GM23248 (cell line): ENCODE measurements at regions not wholly inside any gene's neighbourhood (a gene's known extent, or its start where the extent isn't known, plus 50 kb on each side); places are given as distances from the start of the nearest gene placed in this dataset.
A peak's percentile ranks its signal among the peaks of the same experiment; 100 is the strongest.

Experiments
- DNase-seq: peaks from one replicate; pipeline ENCODE4 v3.0.0-alpha.2; 2015
- H2AFZ ChIP-seq: fragments of 200-600 bp; sonication (generic); 2 replicates; pipeline ENCODE4 v1.6.1; 2016; ENCODE audit warnings: antibody characterized with exemption
- H3F3A ChIP-seq: fragments of 200-600 bp; sonication (generic); 2 replicates; pipeline ENCODE4 v1.6.1; 2016; ENCODE audit warnings: mild to moderate bottlenecking, antibody characterized with exemption, mixed run types; ENCODE audit not compliant: insufficient read depth
- H3K27ac ChIP-seq: fragments of 200-600 bp; sonication (generic); 2 replicates; pipeline ENCODE4 v1.5.1; 2016; ENCODE audit warnings: mild to moderate bottlenecking
- H3K27me3 ChIP-seq: fragments of 200-600 bp; sonication (generic); replicated peaks from 2 replicates; pipeline ENCODE4 v1.6.1; 2016; ENCODE audit warnings: mild to moderate bottlenecking; ENCODE audit not compliant: insufficient read depth
- H3K36me3 ChIP-seq: fragments of 200-600 bp; sonication (generic); 2 replicates; pipeline ENCODE4 v1.6.1; 2016; ENCODE audit warnings: low read depth, mild to moderate bottlenecking
- H3K4me1 ChIP-seq: fragments of 200-600 bp; sonication (generic); 2 replicates; pipeline ENCODE4 v1.6.1; 2016; ENCODE audit warnings: mild to moderate bottlenecking; ENCODE audit not compliant: insufficient read depth
- H3K4me2 ChIP-seq: fragments of 200-600 bp; sonication (generic); one replicate; pipeline ENCODE4 v1.6.1; 2016; ENCODE audit warnings: mild to moderate bottlenecking; ENCODE audit not compliant: unreplicated experiment
- H3K4me3 ChIP-seq: fragments of 200-600 bp; sonication (generic); 2 replicates; pipeline ENCODE4 v1.5.1; 2016; ENCODE audit warnings: mild to moderate bottlenecking
- H3K79me2 ChIP-seq: fragments of 200-600 bp; sonication (generic); 2 replicates; pipeline ENCODE4 v1.6.1; 2016; ENCODE audit warnings: mild to moderate bottlenecking; ENCODE audit not compliant: insufficient read depth
- H3K9ac ChIP-seq: fragments of 200-600 bp; sonication (generic); 2 replicates; pipeline ENCODE4 v1.6.1; 2016; ENCODE audit warnings: mild to moderate bottlenecking
- H3K9me2 ChIP-seq: fragments of 200-600 bp; sonication (generic); 2 replicates; pipeline ENCODE4 v1.6.1; 2016; ENCODE audit warnings: mixed run types, mild to moderate bottlenecking, moderate library complexity; ENCODE audit not compliant: insufficient read depth
- H3K9me3 ChIP-seq: fragments of 200-600 bp; sonication (generic); one replicate; pipeline ENCODE4 v1.6.1; 2017; ENCODE audit warnings: low read depth
- H4K20me1 ChIP-seq: fragments of 200-600 bp; sonication (generic); 2 replicates; pipeline ENCODE4 v1.6.0; 2016; ENCODE audit not compliant: insufficient read depth
- EZH2 ChIP-seq: fragments of 200-600 bp; sonication (generic); IDR thresholded peaks from 2 replicates; pipeline ENCODE4 v1.6.1; 2018; ENCODE audit warnings: antibody characterized with exemption, mild to moderate bottlenecking; ENCODE audit not compliant: insufficient read depth, poor library complexity, severe bottlenecking
- EZH2phosphoT487 ChIP-seq: fragments of 200-600 bp; sonication (generic); IDR thresholded peaks from 2 replicates; pipeline ENCODE4 v1.6.1; 2018; ENCODE audit warnings: antibody characterized with exemption, moderate library complexity, mild to moderate bottlenecking, low read depth; ENCODE audit not compliant: insufficient read depth
- WGBS, 2 experiments: methylation state at CpG; one replicate each; pipeline ENCODE4 v1.1.6; 2015 to 2017; ENCODE audit warnings: low lambda C conversion rate in 2 of 2, low coverage in 1 of 2; ENCODE audit errors: missing lambda C conversion rate in 2 of 2; 5-methylcytosine and 5-hydroxymethylcytosine counted together
- in situ Hi-C: fragments of 300-500 bp; cut with MboI; formaldehyde crosslinking; loops from 2 replicates; pipeline ENCODE4 v1.15.0; 2020

DNA sequence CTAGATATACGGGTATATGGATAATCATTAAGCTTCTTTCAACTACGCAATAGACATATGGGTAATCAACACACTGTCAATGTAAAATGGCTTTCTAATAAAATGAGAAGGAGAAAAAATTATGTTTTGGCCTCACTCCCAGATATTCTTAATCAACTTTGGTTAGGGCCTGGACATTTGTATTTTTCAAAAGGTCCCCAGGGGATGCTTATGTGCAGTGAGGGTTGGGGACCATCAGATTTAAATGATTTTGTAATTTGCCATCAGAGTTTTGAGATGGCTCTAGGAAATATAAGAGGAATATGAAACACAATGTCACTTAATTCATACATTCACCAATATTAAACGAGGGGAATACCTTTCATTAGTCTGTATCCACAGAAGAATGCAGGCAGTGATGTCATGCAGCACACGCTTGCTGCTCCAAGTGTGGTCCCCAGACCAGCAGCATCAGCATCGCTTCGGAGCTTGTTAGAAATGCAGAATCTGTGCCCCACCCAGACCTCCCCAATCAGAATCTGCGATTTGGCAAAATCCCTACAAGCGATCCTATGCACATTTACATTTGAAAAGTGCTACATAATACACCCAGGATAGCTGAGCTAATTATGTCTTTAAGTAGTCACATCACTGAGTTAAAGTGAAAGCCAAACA is 75.1 kb downstream of the INHBA start:
- 88% methylated on average over 8 of the region's 8 CpGs for WGBS, 2 experiments

DNA sequence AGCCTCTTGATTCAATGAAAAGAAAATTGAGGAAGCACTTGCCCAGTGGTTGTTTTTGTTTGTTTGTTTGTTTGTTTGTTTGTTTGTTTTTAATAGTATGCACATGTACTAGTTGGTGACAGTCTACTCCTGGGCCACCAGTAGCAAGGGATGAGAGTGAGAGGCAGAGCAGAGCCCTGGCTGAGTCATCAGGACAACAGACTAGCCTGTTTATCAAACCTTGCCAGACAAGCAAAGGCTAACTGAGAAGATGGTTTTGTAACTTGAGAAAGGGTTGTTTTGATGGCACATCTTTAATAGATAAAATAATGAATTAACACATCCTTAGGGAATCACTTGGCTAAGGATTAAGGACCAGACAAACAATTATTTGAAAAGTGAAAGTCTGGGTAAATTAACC is 78.1 kb downstream of the INHBA start:
- DNase-seq = peak; percentile 60
- Histone ChIP-seq H3K9ac (no peak overlapping the region), H3K79me2 (no peaks in the 10 kb centered on the region), H3F3A (peaks cover 16% of the 10 kb centered on the region; the same call in 1 of the 2 replicates), H3K36me3 (no peaks in the 10 kb centered on the region), H3K9me3 (no peaks in the 10 kb centered on the region), H3K4me2 (no peak overlapping the region), H3K9me2 (no peaks in the 10 kb centered on the region), H2AFZ (no peak overlapping the region), H3K4me1 (peaks cover 15% of the 10 kb centered on the region), H3K4me3 (no peak overlapping the region), H3K27me3 (no peaks in the 10 kb centered on the region), H3K27ac (no peak overlapping the region), H4K20me1 (no peaks in the 10 kb centered on the region)
- TF ChIP-seq EZH2 = no peak
- in situ Hi-C loops = no loop called here

More for the DNA sequence above, 75.1 kb downstream of the INHBA start:
- no peak overlapping the region for H2AFZ ChIP-seq
- peaks cover 18% of the 10 kb centered on the region; the same call in 1 of the 2 replicates for H3F3A ChIP-seq
- H4K20me1 ChIP-seq = no peaks in the 10 kb centered on the region
- no peak overlapping the region for H3K9ac ChIP-seq
- no peaks in the 10 kb centered on the region for H3K9me3 ChIP-seq
- H3K4me2 ChIP-seq = no peak overlapping the region
- TF ChIP-seq EZH2 (no peak), EZH2phosphoT487 (no peak)
- no peak overlapping the region for H3K27ac ChIP-seq
- H3K4me3 ChIP-seq = no peak overlapping the region
- DNase-seq = no peak
- no peaks in the 10 kb centered on the region for H3K27me3 ChIP-seq
- H3K36me3 ChIP-seq = no peaks in the 10 kb centered on the region
- H3K4me1 ChIP-seq = peaks cover 19% of the 10 kb centered on the region
- in situ Hi-C loops = no loop called here
- H3K9me2 ChIP-seq = no peaks in the 10 kb centered on the region
- H3K79me2 ChIP-seq = no peaks in the 10 kb centered on the region

DNA sequence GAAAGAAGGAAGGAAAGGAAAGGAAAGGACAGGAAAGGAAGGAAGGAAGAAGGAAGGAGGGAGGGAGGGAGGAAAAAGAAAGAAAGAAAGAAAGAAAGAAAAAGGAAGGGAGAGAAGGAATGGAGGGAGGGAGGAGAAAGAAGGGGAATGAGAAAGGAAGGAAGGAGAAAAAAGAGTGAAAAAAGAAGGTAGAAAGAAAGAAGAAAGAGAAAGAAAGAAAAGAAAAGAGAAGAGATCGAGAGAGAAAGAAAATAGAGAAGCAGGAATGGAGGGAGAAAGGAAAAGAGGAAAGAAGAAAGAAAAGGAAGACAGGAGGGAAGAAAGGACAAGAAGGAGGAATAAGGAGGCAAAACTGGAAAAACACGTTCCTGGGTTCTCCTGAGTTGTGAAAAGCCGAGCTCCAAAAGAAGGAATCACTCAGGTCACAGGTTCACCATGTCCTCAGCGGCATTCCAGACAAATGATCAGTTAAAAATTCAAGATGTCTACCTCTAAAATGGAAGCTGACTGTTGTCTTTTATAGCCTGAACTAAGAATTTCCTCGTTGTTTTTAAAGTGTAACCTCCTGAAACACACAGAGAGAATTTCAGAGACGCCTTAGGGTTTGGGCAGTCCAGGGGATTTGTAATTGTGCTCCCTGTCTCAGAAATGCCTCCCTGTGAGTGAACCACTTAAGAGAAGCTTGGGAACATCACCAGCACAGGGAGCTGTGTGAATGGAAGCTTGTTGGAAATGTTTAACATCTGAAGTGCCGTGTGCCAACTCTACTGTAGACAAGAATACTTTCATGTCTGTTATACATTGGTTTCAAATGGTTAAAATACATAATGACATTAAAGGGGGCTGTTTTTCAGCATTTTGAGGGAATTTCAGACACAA is 80.7 kb downstream of the INHBA start:
- Histone ChIP-seq H3K27ac (no peak overlapping the region), H3K9me3 (no peaks in the 10 kb centered on the region), H3K79me2 (no peaks in the 10 kb centered on the region), H3K36me3 (no peaks in the 10 kb centered on the region), H2AFZ (no peak overlapping the region), H3K4me3 (no peak overlapping the region), H4K20me1 (no peaks in the 10 kb centered on the region), H3K9me2 (no peaks in the 10 kb centered on the region), H3K27me3 (no peaks in the 10 kb centered on the region), H3K4me1 (no peaks in the 10 kb centered on the region), H3F3A (no peaks in the 10 kb centered on the region), H3K4me2 (no peak overlapping the region), H3K9ac (no peak overlapping the region)
- TF ChIP-seq EZH2phosphoT487 (no peak), EZH2 (no peak)
- no peak for DNase-seq
- in situ Hi-C loops = no loop called here
- WGBS, 2 experiments = 89 to 90% methylated on average over 7 of the region's 7 CpGs

DNA sequence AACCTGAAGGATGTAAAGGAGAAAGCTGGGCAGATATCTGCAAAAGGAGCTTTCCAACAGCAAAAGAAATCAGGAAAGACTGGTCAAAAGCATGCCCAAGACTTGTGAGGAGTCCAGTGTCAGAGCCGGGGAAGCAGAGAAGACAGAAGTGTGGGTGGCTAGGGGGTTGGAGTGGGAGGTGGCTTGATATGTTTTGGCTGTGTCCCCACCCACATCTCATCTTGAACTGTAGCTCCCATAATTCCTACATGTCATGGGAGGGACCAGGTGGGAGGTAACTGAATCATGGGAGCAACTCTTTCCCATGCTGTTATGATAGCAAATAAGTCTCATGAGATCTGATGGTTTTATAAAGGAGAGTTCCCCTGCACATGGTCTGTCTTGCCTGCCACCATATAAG is 84.9 kb downstream of the INHBA start:
- TF ChIP-seq EZH2phosphoT487 (no peak), EZH2 (no peak)
- Histone ChIP-seq H3K4me2 (no peak overlapping the region), H3F3A (no peaks in the 10 kb centered on the region), H3K27me3 (no peaks in the 10 kb centered on the region), H3K9me3 (peaks cover 4% of the 10 kb centered on the region), H3K4me3 (no peak overlapping the region), H3K79me2 (no peaks in the 10 kb centered on the region), H3K9ac (no peak overlapping the region), H4K20me1 (no peaks in the 10 kb centered on the region), H3K9me2 (no peaks in the 10 kb centered on the region), H3K4me1 (no peaks in the 10 kb centered on the region), H2AFZ (no peak overlapping the region), H3K27ac (no peak overlapping the region), H3K36me3 (no peaks in the 10 kb centered on the region)
- in situ Hi-C loops = no loop called here
- WGBS, 2 experiments = 92 to 96% methylated on average over 1 of the region's 1 CpG
- no peak for DNase-seq
